Smooth muscle cell (in vitro differentiated cells): ENCODE measurements at regions not wholly inside any gene's neighbourhood (a gene's known extent, or its start where the extent isn't known, plus 50 kb on each side); places are given as distances from the start of the nearest gene placed in this dataset.
"Not testable (repeated sequence)": the region's sequence is repeated elsewhere in the genome, so short reads cannot be mapped to it uniquely, and the experiment has no call there.

Experiments used
- DNase-seq: peaks from one replicate; lab custom pipeline; 2025; ENCODE audit not compliant: unreplicated experiment; lab: John Stamatoyannopoulos, UW
- H2AFZ ChIP-seq: fragments of 200-600 bp; sonication (generic); 2 replicates; pipeline ENCODE4 v1.6.0; 2016; ENCODE audit warnings: antibody characterized with exemption, low read depth, mild to moderate bottlenecking
- H3F3A ChIP-seq: fragments of 200-600 bp; sonication (generic); 2 replicates; pipeline ENCODE4 v1.6.0; 2017; ENCODE audit warnings: antibody characterized with exemption, low read depth
- H3K27ac ChIP-seq: fragments of 200-600 bp; sonication (generic); 2 replicates; pipeline ENCODE4 v1.5.1; 2016; ENCODE audit warnings: low read depth, mild to moderate bottlenecking
- H3K27me3 ChIP-seq: fragments of 200-600 bp; sonication (generic); 2 replicates; pipeline ENCODE4 v1.6.1; 2016; ENCODE audit warnings: low read depth, mild to moderate bottlenecking
- H3K36me3 ChIP-seq: fragments of 200-600 bp; sonication (generic); 2 replicates; pipeline ENCODE4 v1.5.1; 2016; ENCODE audit warnings: low read depth
- H3K4me1 ChIP-seq: fragments of 200-600 bp; sonication (generic); 2 replicates; pipeline ENCODE4 v1.5.1; 2016; ENCODE audit warnings: low read depth
- H3K4me2 ChIP-seq: fragments of 200-600 bp; sonication (generic); 2 replicates; pipeline ENCODE4 v1.6.0; 2016; ENCODE audit warnings: mild to moderate bottlenecking
- H3K4me3 ChIP-seq: fragments of 200-600 bp; sonication (generic); 2 replicates; pipeline ENCODE4 v1.5.1; 2016; ENCODE audit warnings: mild to moderate bottlenecking
- H3K79me2 ChIP-seq: fragments of 200-600 bp; sonication (generic); 2 replicates; pipeline ENCODE4 v1.6.0; 2016; ENCODE audit warnings: low read depth, mild to moderate bottlenecking
- H3K9ac ChIP-seq: fragments of 200-600 bp; sonication (generic); 2 replicates; pipeline ENCODE4 v1.6.0; 2016; ENCODE audit warnings: low read depth
- H3K9me3 ChIP-seq: fragments of 200-600 bp; sonication (generic); replicated peaks from 2 replicates; pipeline ENCODE4 v1.5.1; 2016; ENCODE audit warnings: low read depth
- H4K20me1 ChIP-seq: fragments of 200-600 bp; sonication (generic); 2 replicates; pipeline ENCODE4 v1.6.0; 2016; ENCODE audit warnings: low read depth
- WGBS: methylation state at CpG from one replicate; pipeline ENCODE4 v1.1.7; 2016; ENCODE audit warnings: low lambda C conversion rate; 5-methylcytosine and 5-hydroxymethylcytosine counted together
- TF ChIP-seq, protein P1 (sequence below): fragments of 200-600 bp; sonication (generic); IDR thresholded peaks from 2 replicates; pipeline ENCODE4 v1.5.1; 2017; ENCODE audit warnings: borderline replicate concordance, mild to moderate bottlenecking, antibody characterized with exemption; ENCODE audit not compliant: insufficient read depth, poor library complexity, severe bottlenecking

DNA sequence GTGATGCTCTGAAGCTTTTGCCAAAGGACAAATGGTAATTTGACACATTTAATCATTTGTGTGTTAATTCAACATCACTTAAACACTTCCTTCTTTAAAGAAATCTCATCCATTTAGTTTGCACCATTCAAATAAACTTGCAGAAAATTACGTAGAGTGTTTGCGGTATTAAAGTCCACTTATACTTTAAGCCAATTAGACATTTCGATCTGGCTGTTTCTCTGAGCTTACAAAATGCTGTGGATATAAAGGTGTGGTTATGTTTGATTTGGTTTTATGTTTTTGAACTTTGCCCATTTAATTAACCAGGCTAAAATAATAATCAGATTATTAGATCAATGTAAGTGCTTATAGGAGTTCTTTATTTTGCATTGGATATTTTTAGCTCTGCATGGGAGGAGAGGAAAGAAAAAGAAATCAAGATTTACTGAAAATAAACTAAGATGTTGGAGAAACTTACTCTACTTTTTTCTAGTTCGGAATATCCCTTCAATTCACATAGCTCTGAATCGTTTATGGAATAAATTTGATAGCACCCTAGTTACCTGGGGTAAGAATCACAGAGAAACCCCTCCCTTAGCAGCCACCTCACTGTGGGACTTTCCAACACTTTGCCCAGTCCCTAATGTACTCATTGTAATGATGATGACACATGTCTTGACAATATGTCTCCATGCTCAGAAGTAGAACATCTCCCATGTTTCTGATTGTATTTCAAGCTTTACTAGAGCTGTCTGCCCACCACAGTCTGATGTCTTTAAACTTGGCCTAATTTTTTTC is 268.0 kb downstream of the BTG1 start:
- Histone ChIP-seq H2AFZ (no peak overlapping the region), H3F3A (no peaks in the 10 kb centered on the region), H3K4me2 (no peak overlapping the region), H3K27me3 (no peaks in the 10 kb centered on the region), H3K4me1 (no peaks in the 10 kb centered on the region), H3K27ac (no peak overlapping the region), H3K4me3 (no peak overlapping the region), H3K9ac (no peak overlapping the region), H3K9me3 (no peaks in the 10 kb centered on the region), H3K36me3 (no peaks in the 10 kb centered on the region), H4K20me1 (no peaks in the 10 kb centered on the region), H3K79me2 (no peaks in the 10 kb centered on the region)
- TF ChIP-seq, protein P1, sequence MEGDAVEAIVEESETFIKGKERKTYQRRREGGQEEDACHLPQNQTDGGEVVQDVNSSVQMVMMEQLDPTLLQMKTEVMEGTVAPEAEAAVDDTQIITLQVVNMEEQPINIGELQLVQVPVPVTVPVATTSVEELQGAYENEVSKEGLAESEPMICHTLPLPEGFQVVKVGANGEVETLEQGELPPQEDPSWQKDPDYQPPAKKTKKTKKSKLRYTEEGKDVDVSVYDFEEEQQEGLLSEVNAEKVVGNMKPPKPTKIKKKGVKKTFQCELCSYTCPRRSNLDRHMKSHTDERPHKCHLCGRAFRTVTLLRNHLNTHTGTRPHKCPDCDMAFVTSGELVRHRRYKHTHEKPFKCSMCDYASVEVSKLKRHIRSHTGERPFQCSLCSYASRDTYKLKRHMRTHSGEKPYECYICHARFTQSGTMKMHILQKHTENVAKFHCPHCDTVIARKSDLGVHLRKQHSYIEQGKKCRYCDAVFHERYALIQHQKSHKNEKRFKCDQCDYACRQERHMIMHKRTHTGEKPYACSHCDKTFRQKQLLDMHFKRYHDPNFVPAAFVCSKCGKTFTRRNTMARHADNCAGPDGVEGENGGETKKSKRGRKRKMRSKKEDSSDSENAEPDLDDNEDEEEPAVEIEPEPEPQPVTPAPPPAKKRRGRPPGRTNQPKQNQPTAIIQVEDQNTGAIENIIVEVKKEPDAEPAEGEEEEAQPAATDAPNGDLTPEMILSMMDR: no peak
- WGBS: 93% methylated on average over 5 of the region's 5 CpGs
- DNase-seq: no peak

DNA sequence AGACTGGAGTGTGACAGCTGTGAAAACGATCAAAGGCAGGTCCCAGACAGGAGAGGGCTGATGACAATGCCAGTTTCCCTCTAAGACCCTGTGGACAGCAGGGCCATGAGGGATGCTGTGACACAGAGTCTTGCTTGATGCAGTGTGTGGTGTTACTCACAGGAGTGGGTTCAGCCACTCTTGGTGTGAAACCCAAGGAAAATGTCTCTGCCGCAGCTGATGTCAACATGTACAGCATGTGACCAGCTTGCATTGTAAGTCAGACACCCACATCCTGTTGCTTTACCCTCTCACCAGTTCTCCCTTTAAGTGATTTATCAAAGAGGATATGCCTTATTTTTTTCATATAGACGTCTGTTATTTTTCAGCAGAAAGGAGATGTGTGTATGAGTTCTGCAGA is 268.6 kb downstream of the BTG1 start:
- no peaks in the 10 kb centered on the region for H3K9me3 ChIP-seq
- no peaks in the 10 kb centered on the region for H4K20me1 ChIP-seq
- no peaks in the 10 kb centered on the region for H3K27me3 ChIP-seq
- no peaks in the 10 kb centered on the region for H3K79me2 ChIP-seq
- no peak overlapping the region for H3K9ac ChIP-seq
- 70% methylated on average over 3 of the region's 3 CpGs for WGBS
- no peak overlapping the region for H3K27ac ChIP-seq
- DNase-seq: no peak
- H3K4me1 ChIP-seq: no peaks in the 10 kb centered on the region
- TF ChIP-seq, protein P1: no peak
- H3K36me3 ChIP-seq: no peaks in the 10 kb centered on the region
- no peak overlapping the region for H2AFZ ChIP-seq
- H3K4me2 ChIP-seq: no peak overlapping the region
- no peaks in the 10 kb centered on the region for H3F3A ChIP-seq
- H3K4me3 ChIP-seq: no peak overlapping the region

DNA sequence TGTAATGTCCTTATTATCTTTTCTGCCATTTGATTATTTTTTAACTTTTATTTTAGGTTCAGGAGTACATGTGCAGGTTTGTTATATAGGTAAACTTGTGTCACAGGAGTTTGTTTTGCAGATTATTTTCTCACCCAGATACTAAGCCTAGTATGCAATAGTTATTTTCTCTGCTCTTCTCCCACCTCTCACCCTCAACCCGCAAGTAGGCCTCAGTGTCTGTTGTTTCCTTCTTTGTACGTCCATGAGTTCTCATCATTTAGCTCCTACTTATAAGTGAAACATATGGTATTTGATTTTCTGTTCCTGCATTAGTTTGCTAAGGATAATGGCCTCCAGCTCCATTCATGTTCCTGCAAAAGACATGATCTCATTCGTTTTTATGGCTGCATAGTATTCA is 270.0 kb downstream of the BTG1 start:
- not testable (repeated sequence) for H3K4me2 ChIP-seq, H2AFZ ChIP-seq, H3K9ac ChIP-seq, H3F3A ChIP-seq, DNase-seq, H3K4me1 ChIP-seq, H3K27ac ChIP-seq, H3K4me3 ChIP-seq, H3K36me3 ChIP-seq, H3K79me2 ChIP-seq, H3K27me3 ChIP-seq, H4K20me1 ChIP-seq, H3K9me3 ChIP-seq
- WGBS: 91% methylated on average over 3 of the region's 3 CpGs

DNA sequence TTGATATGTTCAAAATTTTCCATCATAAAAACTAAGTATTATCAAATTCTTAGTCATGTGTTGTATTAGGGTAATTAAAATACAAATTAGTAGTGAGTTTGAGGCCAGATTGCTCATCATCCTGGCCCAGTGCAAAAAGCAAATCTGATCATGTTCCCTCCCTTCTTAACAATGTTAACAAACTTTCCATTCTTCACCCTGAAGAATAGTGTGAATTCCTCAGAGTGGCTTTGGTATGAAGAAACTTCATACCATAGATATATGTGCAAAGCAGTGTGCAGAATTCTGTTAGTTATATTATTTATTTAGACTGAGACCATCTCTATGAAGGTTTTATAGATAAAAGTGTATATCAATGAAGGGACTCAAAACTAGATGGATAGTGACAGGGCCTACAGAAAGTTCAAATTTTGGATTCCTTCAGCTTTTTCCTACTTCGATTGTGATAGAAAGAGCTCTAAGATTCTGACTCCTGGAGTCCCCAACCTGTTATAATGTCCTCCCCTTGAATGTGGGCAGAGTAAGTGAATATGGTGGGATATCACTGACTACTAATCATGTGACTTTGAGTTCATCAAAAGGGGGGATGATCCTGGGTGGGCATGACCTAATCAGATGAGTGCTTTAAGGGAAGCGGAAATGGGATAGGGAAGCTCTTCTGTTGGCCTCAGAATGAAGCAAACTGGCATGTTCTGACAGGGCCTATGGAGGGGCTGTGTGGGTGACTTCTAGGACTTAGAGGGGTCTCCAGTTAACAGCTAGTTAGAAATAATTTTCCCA is 271.4 kb downstream of the BTG1 start:
- Histone ChIP-seq H4K20me1 (no peaks in the 10 kb centered on the region), H3K4me1 (no peaks in the 10 kb centered on the region), H3K79me2 (no peaks in the 10 kb centered on the region), H3K27me3 (no peaks in the 10 kb centered on the region), H3K9ac (no peak overlapping the region), H3K27ac (no peak overlapping the region), H3K4me2 (no peak overlapping the region), H2AFZ (no peak overlapping the region), H3K9me3 (no peaks in the 10 kb centered on the region), H3K4me3 (no peak overlapping the region), H3F3A (no peaks in the 10 kb centered on the region), H3K36me3 (no peaks in the 10 kb centered on the region)
- TF ChIP-seq, protein P1: no peak
- DNase-seq: no peak
- 100% methylated on average over 2 of the region's 2 CpGs for WGBS
